Right atrium auricular region (tissue), 2 donors: ENCODE measurements at regions not wholly inside any gene's neighbourhood (a gene's known extent, or its start where the extent isn't known, plus 50 kb on each side); places are given as distances from the start of the nearest gene placed in this dataset.

ENCODE experiments used
- DNase-seq: peaks from one replicate; pipeline ENCODE4 v3.0.0-alpha.2; 2019; ENCODE audit warnings: low spot score
- H3K27ac ChIP-seq, 2 donors: fragments of 200-600 bp; sonication (generic); 1 replicate in 1 of 2; 2 replicates in 1 of 2; pipeline ENCODE4 v1.5.1; 2016 to 2019
- H3K27me3 ChIP-seq, 2 donors: fragments of 200-600 bp; sonication (generic); one replicate each; pipeline versions ENCODE4 v1.5.1 to v1.6.0; 2017 to 2019
- H3K36me3 ChIP-seq: fragments of 200-600 bp; sonication (generic); one replicate; pipeline ENCODE4 v1.5.1; 2016
- H3K4me1 ChIP-seq, 2 donors: fragments of 200-600 bp; sonication (generic); one replicate each; pipeline versions ENCODE4 v1.5.1 to v1.6.0; 2017 to 2019
- H3K4me3 ChIP-seq, 2 donors: fragments of 200-600 bp; sonication (generic); 1 replicate in 1 of 2; 2 replicates in 1 of 2; pipeline ENCODE4 v1.5.1; 2017 to 2019; ENCODE audit warnings: mild to moderate bottlenecking in 1 of 2, moderate library complexity in 1 of 2
- H3K9me3 ChIP-seq, 2 donors: fragments of 200-600 bp; sonication (generic); one replicate each; pipeline ENCODE4 v1.5.1; 2019
- TF ChIP-seq, protein P1 (sequence below), 2 donors: fragments of 200-600 bp; sonication (generic); IDR thresholded peaks; one replicate each; pipeline ENCODE4 v1.5.1; 2019; ENCODE audit warnings: antibody characterized with exemption in 2 of 2

DNA sequence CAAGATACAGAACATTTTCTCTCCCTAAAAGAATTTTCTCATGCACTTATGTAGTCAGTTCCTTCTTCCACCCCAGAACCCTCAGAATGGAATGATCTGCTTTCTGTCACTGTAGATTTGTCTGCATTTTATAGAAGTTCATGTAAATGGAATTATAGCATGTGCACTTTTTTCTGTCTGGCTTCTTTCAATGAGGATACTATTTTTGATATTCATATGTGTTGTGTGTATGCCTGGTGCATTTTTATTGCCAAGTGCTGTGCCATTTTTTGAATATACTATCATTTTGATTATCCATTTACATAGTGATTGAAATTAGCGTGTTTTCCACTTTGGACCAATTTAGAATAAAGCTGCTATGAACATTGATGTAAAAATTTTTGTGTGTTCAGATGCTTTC lies 156.6 kb upstream of the ALCAM start:
- TF ChIP-seq, protein P1, sequence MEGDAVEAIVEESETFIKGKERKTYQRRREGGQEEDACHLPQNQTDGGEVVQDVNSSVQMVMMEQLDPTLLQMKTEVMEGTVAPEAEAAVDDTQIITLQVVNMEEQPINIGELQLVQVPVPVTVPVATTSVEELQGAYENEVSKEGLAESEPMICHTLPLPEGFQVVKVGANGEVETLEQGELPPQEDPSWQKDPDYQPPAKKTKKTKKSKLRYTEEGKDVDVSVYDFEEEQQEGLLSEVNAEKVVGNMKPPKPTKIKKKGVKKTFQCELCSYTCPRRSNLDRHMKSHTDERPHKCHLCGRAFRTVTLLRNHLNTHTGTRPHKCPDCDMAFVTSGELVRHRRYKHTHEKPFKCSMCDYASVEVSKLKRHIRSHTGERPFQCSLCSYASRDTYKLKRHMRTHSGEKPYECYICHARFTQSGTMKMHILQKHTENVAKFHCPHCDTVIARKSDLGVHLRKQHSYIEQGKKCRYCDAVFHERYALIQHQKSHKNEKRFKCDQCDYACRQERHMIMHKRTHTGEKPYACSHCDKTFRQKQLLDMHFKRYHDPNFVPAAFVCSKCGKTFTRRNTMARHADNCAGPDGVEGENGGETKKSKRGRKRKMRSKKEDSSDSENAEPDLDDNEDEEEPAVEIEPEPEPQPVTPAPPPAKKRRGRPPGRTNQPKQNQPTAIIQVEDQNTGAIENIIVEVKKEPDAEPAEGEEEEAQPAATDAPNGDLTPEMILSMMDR (IDR thresholded peaks at IDR 0.05) = no peak
- H3K4me3 ChIP-seq = no peak overlapping the region
- no peaks in the 10 kb centered on the region for H3K4me1 ChIP-seq
- no peak for DNase-seq
- no peaks in the 10 kb centered on the region for H3K36me3 ChIP-seq
- no peaks in the 10 kb centered on the region for H3K27me3 ChIP-seq
- no peaks in the 10 kb centered on the region for H3K9me3 ChIP-seq
- no peak overlapping the region for H3K27ac ChIP-seq

DNA sequence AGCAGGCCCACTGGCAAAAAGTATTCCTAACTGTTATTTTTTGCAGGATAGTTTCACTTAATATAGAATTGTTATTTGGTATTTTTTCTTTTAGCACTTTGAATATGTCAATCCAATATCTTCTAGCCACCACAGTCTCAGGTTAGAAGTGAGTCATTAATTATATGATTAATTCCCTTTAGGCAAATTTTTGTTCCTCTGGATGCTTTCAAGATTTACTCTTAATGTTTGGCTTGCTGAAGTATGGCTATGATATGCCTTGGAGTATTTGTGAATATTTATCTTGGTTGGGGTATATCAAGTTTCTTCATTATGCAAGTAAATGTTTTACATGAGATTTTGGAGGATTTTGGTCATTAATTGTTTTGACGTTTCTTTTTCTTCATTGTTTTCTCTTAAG lies 152.1 kb upstream of the ALCAM start:
- Histone ChIP-seq H3K27me3 (no peaks in the 10 kb centered on the region), H3K9me3 (no peaks in the 10 kb centered on the region), H3K27ac (no peak overlapping the region), H3K36me3 (no peaks in the 10 kb centered on the region), H3K4me3 (no peak overlapping the region), H3K4me1 (no peaks in the 10 kb centered on the region)
- TF ChIP-seq, protein P1 (IDR thresholded peaks at IDR 0.05) = no peak
- no peak for DNase-seq

DNA sequence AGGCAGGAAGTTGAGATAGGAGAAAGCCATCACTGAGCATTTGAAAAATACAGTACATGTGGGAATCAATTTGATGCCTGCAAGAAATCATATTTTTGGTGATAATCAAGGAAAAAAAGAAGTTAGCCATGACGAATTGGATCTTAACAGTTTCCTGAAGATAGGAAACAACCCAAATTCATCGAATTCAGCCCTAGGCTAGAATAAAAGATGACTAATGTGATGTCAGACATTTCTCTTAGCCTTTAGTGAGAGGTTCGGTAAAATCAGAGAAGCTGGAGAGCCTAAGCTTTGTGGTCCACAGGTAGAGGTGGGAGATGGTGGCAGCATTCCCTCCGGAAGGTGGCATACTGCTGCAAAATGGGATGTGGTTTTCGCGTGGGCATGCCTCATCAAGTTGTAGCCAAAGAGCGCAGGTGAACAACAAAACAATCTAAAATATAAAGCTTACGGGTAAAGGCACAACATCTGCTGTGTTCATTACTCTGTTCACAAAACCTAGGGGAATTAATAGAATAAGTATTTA lies 144.1 kb upstream of the ALCAM start:
- Histone ChIP-seq H3K4me1 (no peaks in the 10 kb centered on the region), H3K27ac (no peak overlapping the region), H3K9me3 (no peaks in the 10 kb centered on the region), H3K27me3 (no peaks in the 10 kb centered on the region), H3K4me3 (no peak overlapping the region), H3K36me3 (no peaks in the 10 kb centered on the region)
- TF ChIP-seq, protein P1 (IDR thresholded peaks at IDR 0.05) = no peak
- DNase-seq = no peak

DNA sequence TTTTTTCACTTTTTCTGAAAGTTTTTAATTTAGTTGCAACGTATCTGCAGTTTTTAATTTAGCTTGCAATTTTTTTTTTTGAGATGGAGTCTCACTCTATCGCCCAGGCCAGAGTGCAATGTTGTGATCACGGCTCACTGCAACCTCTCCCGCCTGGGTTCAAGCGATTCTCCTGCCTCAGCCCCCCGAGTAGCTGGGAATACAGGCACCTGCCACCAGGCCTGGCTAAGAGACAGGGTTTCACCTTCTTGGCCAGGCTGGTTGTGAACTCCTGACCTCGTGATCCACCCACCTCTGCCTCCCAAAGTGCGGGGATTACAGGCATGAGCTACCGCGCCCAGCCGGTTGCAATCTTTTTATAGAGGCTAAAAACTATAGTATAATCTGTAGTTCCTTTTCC lies 142.9 kb upstream of the ALCAM start:
- Histone ChIP-seq H3K9me3 (no peaks in the 10 kb centered on the region), H3K4me3 (no peak overlapping the region), H3K27ac (no peak overlapping the region), H3K27me3 (no peaks in the 10 kb centered on the region), H3K4me1 (no peaks in the 10 kb centered on the region), H3K36me3 (no peaks in the 10 kb centered on the region)
- TF ChIP-seq, protein P1 (IDR thresholded peaks at IDR 0.05) = no peak
- DNase-seq = no peak

DNA sequence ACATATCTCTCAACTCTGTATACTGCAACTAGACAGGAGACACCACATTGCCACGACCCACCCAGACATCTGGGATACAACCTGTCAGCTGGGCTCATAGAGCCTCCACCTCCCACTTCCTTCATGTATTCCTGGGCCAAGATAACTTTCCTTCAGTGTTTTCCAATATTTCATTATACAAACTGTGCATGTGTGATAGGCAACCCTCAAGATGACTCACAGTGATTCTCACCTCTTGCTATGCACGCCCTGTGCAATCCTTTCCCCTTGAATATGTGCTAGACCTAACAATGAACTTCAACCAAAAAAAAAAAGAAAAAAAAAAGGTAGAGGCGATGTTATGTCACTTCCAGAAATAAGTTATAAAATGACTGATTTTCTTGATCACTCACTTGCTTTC lies 138.0 kb upstream of the ALCAM start:
- no peaks in the 10 kb centered on the region for H3K4me1 ChIP-seq
- H3K27ac ChIP-seq = no peak overlapping the region
- no peaks in the 10 kb centered on the region for H3K27me3 ChIP-seq

DNA sequence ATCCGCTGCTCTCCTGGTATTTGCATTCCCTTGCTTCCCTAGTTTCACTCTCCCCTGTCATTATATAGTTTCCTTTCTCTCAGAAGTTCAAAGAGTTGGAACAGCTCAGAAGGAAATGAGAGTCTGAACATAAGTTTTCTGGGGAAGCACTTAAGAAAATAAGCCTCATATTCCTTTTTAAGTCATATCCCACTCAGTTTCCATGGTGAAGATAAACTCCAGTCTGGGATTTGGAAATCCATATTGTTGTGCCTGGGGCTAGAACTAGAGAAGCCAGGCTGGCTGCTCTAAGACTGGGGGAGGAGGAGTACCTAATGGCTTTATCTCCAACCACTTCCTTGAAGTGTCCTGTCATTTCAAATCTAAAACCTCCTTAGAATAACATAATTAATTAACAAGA lies 134.2 kb upstream of the ALCAM start:
- H3K27me3 ChIP-seq = no peaks in the 10 kb centered on the region
- no peak for DNase-seq
- H3K4me1 ChIP-seq = no peaks in the 10 kb centered on the region
- TF ChIP-seq, protein P1 (IDR thresholded peaks at IDR 0.05) = no peak
- H3K4me3 ChIP-seq = no peak overlapping the region
- H3K27ac ChIP-seq = no peak overlapping the region
- H3K36me3 ChIP-seq = no peaks in the 10 kb centered on the region
- peaks cover 0 to 5% of the 10 kb centered on the region in 2 donors for H3K9me3 ChIP-seq

More for the DNA sequence above, 138.0 kb upstream of the ALCAM start:
- TF ChIP-seq, protein P1 (IDR thresholded peaks at IDR 0.05) = no peak
- H3K4me3 ChIP-seq = no peak overlapping the region
- no peaks in the 10 kb centered on the region for H3K36me3 ChIP-seq
- H3K9me3 ChIP-seq = peaks cover 0 to 5% of the 10 kb centered on the region in 2 donors
- DNase-seq = no peak
